Gastrocnemius medialis (tissue), 4 donors: ENCODE measurements at regions not wholly inside any gene's neighbourhood (a gene's known extent, or its start where the extent isn't known, plus 50 kb on each side); places are given as distances from the start of the nearest gene placed in this dataset.

Source experiments
- POLR2A ChIP-seq, 2 donors: fragments of 450-650 bp; IDR thresholded peaks; one replicate each; pipeline ENCODE4 v1.6.1; 2017; ENCODE audit warnings: antibody characterized with exemption in 2 of 2, mild to moderate bottlenecking in 2 of 2, moderate library complexity in 2 of 2
- TF ChIP-seq, protein P1 (sequence below), 5 experiments: fragments of 450-650 bp in 3 of 5; fragments of 200-600 bp in 2 of 5; sonication (generic) in 2 of 5; IDR thresholded peaks in 4 of 5; conservative IDR thresholded peaks in 1 of 5; 1 replicate in 4 of 5; 2 replicates in 1 of 5; pipeline ENCODE4 v1.5.1; 2016 to 2019; ENCODE audit warnings: antibody characterized with exemption in 5 of 5, mild to moderate bottlenecking in 3 of 5, moderate library complexity in 3 of 5

DNA sequence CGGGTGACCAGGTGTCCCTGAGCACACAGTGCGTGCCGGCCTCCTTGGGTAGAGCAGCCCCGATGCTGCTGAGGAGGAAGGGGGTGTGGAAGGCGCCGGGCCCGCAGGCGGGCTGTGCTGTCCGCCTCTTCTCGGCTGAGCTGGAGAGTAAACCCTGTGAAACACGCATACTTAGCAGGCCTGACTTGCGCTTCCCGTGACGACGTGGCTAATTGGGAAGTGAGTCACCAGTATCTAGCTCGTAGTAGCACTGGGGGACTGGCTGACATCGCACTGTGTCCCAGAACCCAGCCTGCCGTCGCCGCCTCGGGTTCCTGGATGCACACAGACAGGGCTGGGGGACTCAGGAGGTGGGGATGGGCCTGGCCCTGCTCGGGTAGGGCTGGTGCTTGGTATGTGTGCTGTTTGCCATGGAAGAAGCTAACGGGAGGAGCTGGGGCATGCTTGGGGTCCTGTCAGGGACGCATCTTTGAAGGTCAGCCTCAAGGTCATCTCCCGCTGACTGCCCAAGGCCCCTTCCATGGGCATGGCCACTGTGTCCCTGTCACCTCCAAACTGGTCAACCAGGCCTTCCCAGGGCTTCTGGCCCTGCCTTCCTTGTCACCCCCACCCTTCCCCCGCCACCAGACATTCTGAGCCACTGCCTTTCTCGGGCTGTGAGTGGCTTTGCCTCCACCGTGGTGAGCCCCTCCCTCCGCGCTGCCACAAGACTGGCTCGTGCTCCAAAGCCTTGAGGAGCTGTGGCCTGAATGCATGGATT lies 1327.0 kb downstream of the BRD1 start:
- TF ChIP-seq, protein P1, sequence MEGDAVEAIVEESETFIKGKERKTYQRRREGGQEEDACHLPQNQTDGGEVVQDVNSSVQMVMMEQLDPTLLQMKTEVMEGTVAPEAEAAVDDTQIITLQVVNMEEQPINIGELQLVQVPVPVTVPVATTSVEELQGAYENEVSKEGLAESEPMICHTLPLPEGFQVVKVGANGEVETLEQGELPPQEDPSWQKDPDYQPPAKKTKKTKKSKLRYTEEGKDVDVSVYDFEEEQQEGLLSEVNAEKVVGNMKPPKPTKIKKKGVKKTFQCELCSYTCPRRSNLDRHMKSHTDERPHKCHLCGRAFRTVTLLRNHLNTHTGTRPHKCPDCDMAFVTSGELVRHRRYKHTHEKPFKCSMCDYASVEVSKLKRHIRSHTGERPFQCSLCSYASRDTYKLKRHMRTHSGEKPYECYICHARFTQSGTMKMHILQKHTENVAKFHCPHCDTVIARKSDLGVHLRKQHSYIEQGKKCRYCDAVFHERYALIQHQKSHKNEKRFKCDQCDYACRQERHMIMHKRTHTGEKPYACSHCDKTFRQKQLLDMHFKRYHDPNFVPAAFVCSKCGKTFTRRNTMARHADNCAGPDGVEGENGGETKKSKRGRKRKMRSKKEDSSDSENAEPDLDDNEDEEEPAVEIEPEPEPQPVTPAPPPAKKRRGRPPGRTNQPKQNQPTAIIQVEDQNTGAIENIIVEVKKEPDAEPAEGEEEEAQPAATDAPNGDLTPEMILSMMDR (IDR thresholded peaks at IDR 0.05 in 4 of 5, conservative IDR thresholded peaks at IDR 0.05 in 1 of 5): no peak
- TF ChIP-seq POLR2A (IDR thresholded peaks at IDR 0.05): no peak
